AG08395 (cell line): ENCODE measurements at regions not wholly inside any gene's neighbourhood (a gene's known extent, or its start where the extent isn't known, plus 50 kb on each side); places are given as distances from the start of the nearest gene placed in this dataset.
"Not testable (repeated sequence)": the region's sequence is repeated elsewhere in the genome, so short reads cannot be mapped to it uniquely, and the experiment has no call there.

Experiments used
- DNase-seq: peaks from one replicate; pipeline ENCODE4 v3.0.0; 2012; ENCODE audit warnings: mixed read lengths, low spot score

GRCh38 chr10:37733822-37734221 is 123.6 kb downstream of the ZNF248 start:
- DNase-seq, result no peak

GRCh38 chr10:37732685-37733084 is 124.7 kb downstream of the ZNF248 start:
- DNase-seq, result no peak

- no peak for DNase-seq
These were observed 128.6 kb downstream of the ZNF248 start for GRCh38 chr10:37728830-37729229.

GRCh38 chr10:37727491-37728352 is 129.7 kb downstream of the ZNF248 start:
- DNase-seq, result no peak

- DNase-seq, result no peak
These were observed 136.3 kb downstream of the ZNF248 start for GRCh38 chr10:37721100-37721499.

GRCh38 chr10:37718060-37718459 is 139.3 kb downstream of the ZNF248 start:
- DNase-seq, result not testable (repeated sequence)

- DNase-seq, result no peak
These were observed 143.8 kb downstream of the ZNF248 start for GRCh38 chr10:37713642-37714041.

GRCh38 chr10:37713132-37713501 is 144.3 kb downstream of the ZNF248 start:
- no peak for DNase-seq

- no peak for DNase-seq
These were observed 144.8 kb downstream of the ZNF248 start for GRCh38 chr10:37712489-37713131.

- no peak for DNase-seq
These were observed 145.6 kb downstream of the ZNF248 start for GRCh38 chr10:37711617-37712488.

GRCh38 chr10:37710831-37711616 is 146.4 kb downstream of the ZNF248 start:
- DNase-seq, result no peak

- DNase-seq, result no peak
These were observed 149.4 kb downstream of the ZNF248 start for GRCh38 chr10:37707829-37708578.

GRCh38 chr10:37704566-37704965 is 152.8 kb downstream of the ZNF248 start:
- no peak for DNase-seq

- DNase-seq, result no peak
These were observed 153.5 kb downstream of the ZNF248 start for GRCh38 chr10:37703833-37704382.

GRCh38 chr10:37703114-37703513 is 154.3 kb downstream of the ZNF248 start:
- DNase-seq, result no peak

GRCh38 chr10:37701781-37702493 is 155.5 kb downstream of the ZNF248 start:
- no peak for DNase-seq

GRCh38 chr10:37700886-37701780 is 156.3 kb downstream of the ZNF248 start:
- no peak for DNase-seq

- no peak for DNase-seq
These were observed 169.8 kb downstream of the ZNF248 start for GRCh38 chr10:37687581-37687980.
